WI38 (cell line): ENCODE measurements at regions not wholly inside any gene's neighbourhood (a gene's known extent, or its start where the extent isn't known, plus 50 kb on each side); places are given as distances from the start of the nearest gene placed in this dataset.
"Not testable (repeated sequence)": the region's sequence is repeated elsewhere in the genome, so short reads cannot be mapped to it uniquely, and the experiment has no call there.

Experiments
- H3K4me3 ChIP-seq: 2 replicates; pipeline ENCODE4 v1.5.1; 2011; ENCODE audit warnings: low read depth, mild to moderate bottlenecking, control low read depth, low read length
- CTCF ChIP-seq: IDR thresholded peaks from 2 replicates; pipeline ENCODE4 v1.5.1; 2012; ENCODE audit warnings: low read depth, mild to moderate bottlenecking, control low read depth, low read length

DNA sequence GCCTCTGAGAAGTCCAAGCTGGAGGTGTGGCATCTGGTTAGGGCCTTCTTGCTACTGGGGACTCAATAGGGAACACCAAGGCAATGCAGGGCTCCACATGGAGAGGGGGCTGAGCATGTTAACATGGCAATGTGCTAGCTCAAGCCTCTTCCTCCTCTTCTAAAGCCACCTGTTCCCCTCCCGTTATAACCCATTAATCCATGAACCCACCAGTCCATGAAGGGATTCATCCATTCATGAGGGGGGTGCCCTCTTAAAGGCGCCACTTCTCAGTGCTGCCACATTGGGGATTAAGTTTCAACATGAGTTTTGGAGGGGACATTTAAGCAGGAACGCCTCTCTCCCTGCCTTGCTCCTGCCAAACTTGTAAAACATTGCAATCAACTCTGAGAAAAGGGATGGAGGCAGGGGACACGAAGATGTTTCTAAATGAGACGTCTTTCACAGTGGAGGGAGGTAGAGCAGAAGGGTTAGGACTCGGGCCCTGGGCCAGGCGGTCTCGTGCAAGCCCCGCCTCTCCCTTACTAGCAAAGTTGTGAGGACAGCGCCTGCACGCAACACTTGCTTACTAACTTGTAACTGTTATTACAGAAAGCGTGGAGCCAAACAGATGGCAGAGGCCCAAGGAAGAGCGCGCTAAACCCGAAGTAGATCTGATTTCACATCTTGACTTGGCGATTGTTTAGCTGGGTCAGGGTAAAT, 118.2 kb upstream of the ZNF516 start:
- H3K4me3 ChIP-seq, result no peak overlapping the region
- TF ChIP-seq CTCF, result no peak

- H3K4me3 ChIP-seq, result not testable (repeated sequence)
Observed at GRCh38 chr18:76611750-76612045, 116.7 kb upstream of the ZNF516 start.

GRCh38 chr18:76610933-76611749, 116.1 kb upstream of the ZNF516 start:
- H3K4me3 ChIP-seq, result peak overlapping the region; percentile 38

GRCh38 chr18:76610012-76610411, 115.0 kb upstream of the ZNF516 start:
- TF ChIP-seq CTCF, result no peak
- no peak overlapping the region for H3K4me3 ChIP-seq

More at GRCh38 chr18:76610933-76611749, 116.1 kb upstream of the ZNF516 start:
- no peak for TF ChIP-seq CTCF

DNA sequence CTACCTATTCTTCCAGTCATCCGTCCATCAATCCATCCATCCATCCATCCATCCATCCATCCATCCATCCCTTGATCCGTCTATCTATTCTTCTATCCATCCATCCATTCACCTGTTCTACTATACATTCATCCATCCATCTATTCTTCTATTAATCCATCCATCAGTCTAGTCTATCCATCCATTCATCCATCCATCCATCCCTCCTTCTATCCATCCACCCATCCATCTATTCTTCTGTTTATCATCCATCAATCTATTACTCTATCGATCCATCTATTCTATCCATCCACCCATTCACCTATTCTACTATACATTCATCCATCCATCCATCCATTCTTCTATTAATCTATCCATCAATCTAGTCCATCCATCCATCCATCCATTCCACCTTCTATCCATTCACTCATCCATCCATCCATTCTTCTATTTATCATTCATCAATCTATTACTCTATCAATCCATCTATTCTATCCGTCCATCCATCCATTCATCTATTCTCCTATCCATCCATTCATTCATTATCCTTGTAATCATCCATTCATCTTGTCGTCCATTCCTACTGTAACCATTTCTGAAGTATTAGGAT, 110.4 kb upstream of the ZNF516 start:
- H3K4me3 ChIP-seq, result no peak overlapping the region
- no peak for TF ChIP-seq CTCF

- H3K4me3 ChIP-seq, result no peak overlapping the region
- no peak for TF ChIP-seq CTCF
Observed at GRCh38 chr18:76604935-76605240, 109.8 kb upstream of the ZNF516 start.

DNA sequence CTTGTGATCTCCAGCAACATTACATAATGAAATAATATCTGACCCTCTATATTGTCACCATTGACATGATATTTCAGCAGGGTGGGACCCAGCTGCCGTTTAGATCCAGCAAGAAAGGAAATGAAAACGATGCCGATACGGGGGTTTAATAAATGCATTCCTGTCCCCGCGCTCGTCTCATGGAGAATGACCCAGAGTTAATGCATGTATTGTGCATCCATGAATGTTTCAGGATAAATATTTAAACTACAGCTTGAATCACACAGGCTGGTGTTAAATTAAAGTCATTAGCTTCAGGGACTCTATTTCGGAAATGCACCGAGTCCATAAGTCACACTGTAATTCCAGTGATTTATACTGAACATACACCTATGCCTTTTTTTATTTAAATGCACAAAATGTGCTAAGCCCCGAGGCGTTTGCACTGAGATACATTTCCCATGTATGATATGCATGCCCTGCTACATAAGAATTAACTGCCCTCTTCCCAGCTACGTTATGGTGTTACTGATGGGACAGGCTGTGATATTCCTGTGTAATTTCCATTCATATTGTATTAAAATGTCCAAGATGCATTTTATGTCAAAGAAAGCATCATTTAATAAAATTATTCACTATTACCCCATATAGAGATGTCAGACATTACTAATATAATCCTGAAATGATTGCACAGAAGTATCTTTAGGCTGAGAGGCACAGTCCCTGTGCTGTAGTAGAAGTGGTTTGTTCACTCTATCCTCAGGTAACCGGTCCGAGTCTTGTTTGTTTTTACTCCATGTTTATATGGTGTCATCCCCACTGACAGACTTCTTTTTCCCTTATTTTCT, 109.3 kb upstream of the ZNF516 start:
- no peak overlapping the region for H3K4me3 ChIP-seq
- TF ChIP-seq CTCF, result no peak
